HG03378 (cell line): ENCODE measurements at regions not wholly inside any gene's neighbourhood (a gene's known extent, or its start where the extent isn't known, plus 50 kb on each side); places are given as distances from the start of the nearest gene placed in this dataset.
"Not testable (repeated sequence)": the region's sequence is repeated elsewhere in the genome, so short reads cannot be mapped to it uniquely, and the experiment has no call there.

Experiments used
- ATAC-seq: cut with Tn5 transposase; IDR thresholded peaks from one replicate; pipeline ENCODE4 v1.9.1; 2021; ENCODE audit warnings: mild to moderate bottlenecking, moderate library complexity; ENCODE audit not compliant: unreplicated experiment

DNA sequence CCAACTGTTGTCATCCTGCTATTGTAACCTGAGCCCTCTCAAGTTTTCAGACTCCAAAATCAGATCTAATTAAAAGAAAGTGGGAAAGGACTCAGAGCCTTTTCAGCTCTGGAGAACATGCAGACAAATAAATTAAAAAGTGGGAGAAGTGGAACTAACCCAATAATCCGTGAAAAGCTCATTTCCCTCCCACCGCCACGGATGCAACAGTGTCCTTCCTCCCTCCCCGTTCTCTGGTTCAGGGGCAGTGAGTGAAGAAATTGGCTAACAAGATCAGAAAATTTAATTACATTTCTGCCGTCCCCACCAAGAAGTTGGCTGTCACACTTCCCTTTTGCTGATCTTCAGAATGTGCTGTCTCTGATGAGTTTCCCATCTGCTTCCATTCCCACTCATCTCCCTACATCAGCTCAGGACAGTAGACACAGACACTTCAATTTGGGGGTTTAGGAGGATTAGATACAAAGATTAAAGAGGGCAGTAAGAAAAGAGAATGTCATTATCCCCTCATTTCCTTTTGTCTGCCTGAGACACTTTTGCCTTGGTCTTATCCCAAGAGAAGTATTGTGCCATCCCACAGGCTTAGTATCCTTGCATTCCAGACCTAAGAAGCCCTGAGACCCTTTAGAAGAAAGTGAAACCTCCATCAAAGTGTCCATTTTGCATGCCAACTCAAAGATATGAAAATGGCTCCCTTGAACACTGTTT lies 335.7 kb upstream of the PPP2R3A start:
- no peak for ATAC-seq

DNA sequence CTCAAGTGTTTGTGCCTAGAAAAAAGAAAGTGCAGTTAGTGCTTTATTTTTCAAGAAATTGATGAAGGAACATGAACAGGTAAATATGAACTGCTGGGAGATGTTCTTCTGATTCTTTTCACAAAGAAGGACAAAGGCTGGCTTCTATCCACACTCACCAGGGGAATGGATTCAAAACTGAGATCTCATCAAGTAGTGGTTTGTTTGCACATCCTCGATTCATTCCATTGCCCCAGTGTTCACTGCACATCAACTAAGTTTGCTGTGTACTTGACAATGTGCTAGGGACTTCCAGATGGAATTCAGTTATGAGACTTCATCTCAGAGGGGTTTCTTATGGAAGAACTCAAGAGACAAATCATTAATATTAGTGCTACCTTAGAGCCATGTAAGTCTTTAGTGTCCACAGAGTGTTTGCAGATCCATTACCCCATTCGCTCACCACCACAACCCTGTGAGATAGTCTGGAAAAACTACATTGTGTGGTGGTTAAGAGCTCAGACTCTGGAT lies 332.9 kb upstream of the PPP2R3A start:
- no peak for ATAC-seq

DNA sequence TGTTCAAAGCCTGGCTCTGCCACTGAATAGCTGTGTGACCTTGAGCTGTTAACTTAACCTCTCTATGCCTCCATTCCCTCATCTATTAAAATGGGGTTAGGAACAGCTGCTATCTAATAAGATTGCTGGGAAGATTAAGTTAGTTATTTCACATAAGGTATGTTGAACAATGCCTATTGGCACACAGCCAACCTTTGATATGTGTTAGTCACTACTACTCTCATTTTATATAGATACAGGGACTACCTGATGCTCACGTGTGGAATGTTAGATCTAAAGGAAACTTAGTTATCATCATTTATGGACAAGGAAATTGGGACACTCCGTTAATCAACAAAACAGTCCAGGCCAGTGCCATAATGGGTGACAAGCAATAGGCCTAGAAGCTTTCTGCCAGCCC lies 332.4 kb upstream of the PPP2R3A start:
- no peak for ATAC-seq

DNA sequence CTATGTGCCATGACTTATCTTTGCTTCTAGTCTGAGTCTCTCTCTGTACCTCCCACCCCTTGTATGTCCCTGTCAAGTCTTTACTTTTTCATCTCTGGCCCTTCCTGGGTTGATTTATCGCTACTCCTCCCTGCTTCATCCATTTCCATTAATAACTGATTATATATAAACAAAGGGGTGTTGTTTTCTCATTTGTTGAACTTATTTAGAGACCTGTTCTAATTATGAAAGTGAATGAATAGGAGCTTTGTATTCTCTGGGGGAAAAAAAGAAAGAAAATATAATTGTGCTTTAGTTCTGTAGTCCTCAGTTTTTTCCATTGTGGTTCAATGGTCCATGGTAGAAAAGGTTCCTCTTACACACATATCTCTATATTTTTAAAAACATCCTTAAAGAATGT lies 328.9 kb upstream of the PPP2R3A start:
- ATAC-seq = no peak

DNA sequence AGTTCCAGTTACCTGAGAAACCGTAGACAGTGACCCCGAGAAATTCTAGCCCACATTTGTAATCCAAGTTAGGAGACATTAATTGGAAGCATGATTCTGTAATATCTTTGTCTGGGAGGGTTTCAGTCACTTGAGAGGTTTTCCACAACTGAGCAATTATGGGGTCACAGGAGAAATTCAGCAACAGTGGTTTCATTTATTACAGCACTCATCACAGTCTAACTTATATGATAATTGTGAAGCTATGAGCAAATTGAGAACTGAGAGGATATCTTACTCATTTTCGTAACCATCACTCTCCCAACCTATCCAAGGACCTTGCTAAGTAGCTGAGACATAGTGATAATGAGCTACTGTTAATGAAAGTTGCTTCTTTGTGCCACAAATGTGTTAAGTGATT lies 328.5 kb upstream of the PPP2R3A start:
- no peak for ATAC-seq

DNA sequence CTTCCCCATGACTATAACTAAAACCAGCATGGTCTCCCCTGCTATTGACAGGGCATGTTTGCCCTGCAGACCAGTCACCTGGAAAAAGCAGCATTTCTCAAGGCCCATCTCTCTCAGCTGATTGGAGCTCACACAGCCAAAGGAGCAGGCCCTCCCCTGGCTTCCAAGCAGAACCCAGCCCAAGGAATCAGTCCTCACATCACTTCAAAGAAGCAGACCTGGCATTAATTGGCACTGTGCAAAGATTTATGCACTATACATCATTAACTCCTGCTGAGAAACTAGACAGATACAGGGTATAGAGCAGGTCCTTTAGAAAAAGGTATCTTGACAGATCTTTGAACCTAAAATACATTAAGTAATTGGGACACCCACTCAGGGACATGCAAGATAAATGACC lies 323.8 kb upstream of the PPP2R3A start:
- ATAC-seq = no peak

DNA sequence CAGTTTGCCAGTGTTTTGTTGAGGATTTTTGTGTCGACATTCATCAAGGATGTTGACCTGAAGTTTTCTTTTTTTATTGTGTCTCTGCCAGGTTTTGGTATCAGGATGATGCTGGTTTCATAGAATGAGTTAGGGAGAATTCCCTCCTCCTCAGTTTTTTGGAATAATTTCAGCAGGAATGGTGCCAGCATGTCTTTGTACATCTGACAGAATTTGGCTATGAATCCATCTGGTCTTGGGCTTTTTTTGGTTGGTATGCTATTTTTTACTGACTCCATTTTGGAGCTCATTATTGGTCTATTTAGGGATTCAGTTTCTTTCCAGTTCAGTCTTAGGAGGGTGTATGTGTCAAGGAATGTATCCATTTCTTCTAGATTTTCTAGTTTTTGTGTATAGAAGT lies 320.0 kb upstream of the PPP2R3A start:
- no peak for ATAC-seq

DNA sequence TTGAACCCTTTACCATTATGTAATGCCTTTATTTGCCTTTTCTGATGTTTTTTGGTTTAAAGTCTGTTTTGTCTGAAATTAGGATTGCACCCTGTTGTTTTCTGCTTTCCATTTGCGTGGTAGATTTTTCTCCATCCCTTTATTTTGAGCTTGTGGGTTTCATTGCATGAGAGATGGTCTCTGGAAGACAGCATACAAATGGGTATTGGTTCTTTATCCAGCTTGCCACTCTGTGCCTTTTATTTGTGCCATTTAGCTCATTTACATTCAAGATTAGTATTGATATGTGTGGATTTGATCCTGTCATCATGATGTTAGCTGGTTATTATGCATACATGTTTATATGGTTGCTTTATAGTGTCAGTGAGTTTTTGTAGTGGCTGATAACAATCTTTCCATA lies 318.7 kb upstream of the PPP2R3A start:
- no peak for ATAC-seq

DNA sequence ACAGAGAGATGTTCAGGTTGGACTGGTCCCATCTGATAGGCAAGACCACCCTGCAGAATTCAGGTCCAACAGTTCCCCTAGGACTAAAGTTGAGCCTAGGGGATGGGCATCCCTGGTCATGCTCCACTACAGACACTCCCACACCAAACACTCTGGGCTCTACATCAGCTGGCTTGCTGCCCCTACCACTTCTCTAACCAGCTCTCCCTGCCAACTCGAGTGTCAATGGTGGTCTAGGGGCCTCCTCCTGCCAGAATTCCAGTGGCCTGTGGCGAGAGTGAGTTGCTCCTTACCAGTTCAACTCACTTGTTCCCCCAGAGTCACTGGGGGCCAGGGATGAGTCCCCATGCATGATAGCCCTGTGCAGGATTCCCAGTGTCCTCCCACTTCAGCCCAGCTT lies 316.2 kb upstream of the PPP2R3A start:
- ATAC-seq = no peak

DNA sequence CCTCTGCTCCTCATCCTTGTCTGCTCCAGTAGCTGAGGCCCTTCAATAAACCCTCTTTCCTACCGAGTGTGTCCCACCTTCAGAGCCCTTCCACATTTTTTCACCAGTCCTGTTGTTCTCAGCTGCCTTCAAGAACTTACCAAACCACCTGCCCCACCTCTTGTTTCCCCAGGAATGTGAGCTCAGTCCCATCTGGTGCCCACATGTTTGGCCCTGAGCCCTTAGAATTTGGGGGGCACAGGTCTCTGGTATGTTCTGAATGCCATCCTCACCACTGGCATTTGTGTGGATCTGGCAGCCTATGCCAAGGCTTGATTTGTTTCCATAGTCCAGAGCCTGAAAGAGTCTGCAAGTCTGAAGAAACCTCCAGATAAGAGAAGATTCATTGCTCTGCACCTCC lies 315.2 kb upstream of the PPP2R3A start:
- ATAC-seq = no peak

DNA sequence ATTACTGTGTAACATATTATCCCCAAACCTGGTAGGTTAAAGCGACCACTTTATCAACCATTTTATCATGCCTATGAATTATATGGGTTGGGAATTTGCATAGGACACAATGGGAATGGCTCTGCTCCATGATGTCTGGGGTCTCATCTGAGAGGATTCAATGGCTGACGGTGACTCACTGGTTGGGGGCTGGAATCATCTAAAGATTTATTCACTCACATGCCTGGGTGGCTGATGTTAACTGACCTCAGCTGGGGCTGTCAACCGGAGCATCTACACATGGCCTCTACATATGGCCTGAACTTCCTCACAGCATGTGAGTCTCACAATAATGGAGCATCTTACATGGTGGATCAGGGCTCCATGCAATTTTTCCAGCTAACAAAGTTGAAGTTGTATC lies 313.1 kb upstream of the PPP2R3A start:
- ATAC-seq = no peak

DNA sequence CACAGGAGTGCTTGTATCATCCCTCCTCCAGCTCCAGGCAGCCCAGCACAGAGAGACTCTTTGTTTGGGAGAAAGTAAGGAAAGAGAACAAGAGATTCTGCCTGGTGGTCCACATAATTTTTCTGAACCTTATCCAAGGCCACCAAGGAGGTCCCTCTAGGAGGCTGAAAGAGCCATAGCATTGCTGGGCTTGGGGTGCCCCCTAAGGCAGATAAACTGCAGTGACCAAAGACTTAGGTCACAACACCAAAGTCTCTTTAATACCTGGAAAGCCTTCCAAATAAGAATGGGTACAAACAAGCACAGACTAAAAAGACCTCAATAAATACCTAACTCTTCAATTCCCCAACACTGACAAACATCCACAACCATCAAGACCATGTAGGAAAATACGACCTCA lies 310.2 kb upstream of the PPP2R3A start:
- no peak for ATAC-seq

DNA sequence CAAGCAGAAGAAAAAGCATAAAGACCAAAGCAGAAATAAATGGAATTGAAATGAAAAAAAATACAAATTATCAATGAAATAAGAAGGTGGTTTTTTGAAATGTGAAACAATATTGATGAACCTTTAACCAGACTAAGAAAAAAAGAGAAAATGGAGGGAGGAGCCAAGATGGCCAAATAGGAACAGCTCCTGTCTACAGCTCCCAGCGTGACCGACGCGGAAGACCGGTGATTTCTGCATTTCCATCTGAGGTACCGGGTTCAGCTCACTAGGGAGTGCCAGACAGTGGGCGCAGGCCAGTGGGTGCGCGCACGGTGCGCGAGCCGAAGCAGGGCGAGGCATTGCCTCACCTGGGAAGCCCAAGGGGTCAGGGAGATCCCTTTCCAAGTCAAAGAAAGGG lies 307.1 kb upstream of the PPP2R3A start:
- ATAC-seq = not testable (repeated sequence)

DNA sequence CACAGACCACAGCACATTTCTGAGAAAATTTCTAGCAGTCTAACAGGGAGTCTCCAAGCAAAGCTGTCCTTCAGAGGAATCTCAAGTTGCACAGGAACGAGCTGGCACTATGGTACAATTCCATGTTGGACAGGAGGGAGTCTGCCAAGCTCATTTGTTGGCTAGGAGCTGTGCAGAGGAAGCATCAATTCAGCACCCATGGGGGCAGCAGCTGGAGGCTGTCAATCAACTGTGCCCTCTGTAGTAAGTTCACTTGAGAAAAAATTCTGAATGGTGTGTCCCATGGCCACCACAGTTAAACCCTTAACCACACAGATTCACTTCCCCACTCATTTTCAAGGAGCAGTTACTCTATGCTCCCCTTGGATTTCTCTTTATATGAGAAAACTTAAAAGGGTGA lies 298.5 kb upstream of the PPP2R3A start:
- no peak for ATAC-seq

DNA sequence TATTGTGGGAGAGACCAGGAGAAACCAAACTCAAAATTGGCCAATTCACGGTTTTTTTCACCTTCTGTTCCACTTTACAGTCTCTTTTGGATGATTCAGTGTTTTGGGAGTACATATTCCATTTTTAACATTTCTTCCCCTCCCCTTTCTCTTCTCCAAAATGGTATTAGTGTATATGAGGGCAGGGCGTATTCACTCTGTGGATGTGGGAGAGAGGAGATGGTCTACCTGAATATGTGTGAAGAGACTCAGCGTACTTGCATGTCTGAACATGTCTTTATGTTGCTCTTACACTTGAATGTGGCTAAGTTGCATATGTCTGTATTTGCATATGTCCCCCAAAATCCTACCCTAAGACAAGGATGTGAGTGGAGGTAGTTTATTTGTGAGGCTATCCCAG lies 291.0 kb upstream of the PPP2R3A start:
- ATAC-seq = no peak

DNA sequence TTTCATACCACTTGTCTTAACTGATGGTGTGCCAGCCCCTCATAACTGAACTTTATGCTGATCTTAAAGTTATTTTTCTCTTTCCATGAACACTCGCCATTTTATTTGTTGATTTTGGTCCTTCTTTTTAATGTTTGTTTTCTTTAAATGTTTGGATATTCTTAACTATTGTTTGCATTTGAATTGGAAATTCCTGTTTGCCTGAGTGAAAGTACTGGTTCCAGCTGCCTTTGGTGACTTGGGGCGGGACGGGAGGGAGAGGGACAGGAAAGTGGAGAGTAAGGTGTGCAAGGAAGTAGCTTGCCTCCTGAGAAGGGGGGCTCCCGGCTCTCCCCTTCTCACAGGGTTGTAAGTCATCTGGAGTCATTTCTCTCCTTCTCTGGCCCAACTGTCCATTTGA lies 287.1 kb upstream of the PPP2R3A start:
- no peak for ATAC-seq

DNA sequence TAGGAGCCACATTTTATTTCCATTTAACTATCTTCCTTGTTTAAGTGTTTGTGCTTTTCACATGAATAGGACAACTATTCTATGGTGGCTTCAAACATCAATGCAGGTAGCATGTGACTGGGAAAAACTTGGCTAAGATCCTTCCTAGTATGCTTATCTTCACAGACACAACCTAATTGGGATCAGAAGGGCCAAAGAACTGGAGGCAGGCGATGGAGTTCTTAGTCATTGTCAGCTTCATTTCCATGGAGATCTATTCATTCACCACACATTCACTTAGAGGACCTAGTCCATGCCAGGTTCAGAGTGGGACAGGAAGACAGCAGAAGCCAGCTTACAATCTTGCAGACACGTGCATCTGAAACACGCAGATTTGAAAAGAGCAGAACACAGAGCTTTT lies 277.5 kb upstream of the PPP2R3A start:
- no peak for ATAC-seq

DNA sequence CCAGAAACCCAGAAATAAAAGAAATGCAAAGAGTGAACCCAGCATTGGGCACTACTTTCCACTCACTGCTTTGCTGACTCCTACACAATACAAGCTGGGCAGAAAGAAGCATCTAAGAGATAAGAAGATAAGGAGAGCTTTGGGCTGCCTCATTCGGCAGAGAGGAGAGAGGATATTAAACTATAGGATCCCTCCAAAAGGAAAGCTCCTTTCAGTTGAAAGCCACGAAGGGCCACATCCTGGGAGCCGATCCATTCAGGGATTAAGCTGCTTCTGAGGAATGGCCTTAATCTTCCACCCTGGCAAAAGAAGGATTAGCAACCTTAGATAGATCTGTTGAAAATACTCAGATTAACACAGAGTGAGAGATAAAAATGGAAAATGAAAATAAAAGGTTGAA lies 274.9 kb upstream of the PPP2R3A start:
- no peak for ATAC-seq

DNA sequence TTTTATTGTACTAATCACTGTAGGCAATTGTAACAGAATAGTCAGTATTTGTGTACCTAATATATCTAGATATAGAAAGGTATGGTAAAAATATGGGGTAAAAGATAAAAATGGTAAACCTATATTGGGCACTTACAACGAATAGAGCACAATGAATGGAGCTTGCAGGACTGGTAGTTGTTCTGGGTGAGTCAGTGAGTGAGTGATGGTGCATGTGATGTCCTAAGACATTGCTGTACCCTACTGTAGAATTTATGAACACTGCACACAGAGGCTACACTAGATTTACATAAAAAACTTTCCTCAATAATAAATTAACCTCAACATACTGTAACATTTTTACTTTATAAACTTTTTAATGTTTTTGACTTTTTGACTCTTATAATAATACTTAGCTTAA lies 274.3 kb upstream of the PPP2R3A start:
- no peak for ATAC-seq

DNA sequence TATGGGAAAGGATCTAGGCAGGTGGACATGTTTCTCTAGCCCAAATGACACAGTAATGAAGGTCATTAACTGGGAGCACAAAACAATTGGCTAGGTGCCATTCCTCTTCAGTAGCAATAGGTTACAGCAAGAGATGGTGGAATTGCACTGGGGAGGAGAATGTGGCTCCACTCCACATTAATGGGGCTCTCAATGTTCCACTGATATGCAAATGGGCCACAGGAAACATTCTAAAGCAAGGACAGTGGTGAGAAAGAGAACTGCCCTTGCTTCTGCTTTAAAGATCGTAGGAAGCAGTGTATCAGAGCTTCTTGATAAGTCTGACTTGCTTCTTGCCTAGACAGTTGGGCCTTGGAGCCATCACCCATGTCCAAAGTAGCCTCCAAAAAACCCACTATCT lies 271.4 kb upstream of the PPP2R3A start:
- no peak for ATAC-seq

DNA sequence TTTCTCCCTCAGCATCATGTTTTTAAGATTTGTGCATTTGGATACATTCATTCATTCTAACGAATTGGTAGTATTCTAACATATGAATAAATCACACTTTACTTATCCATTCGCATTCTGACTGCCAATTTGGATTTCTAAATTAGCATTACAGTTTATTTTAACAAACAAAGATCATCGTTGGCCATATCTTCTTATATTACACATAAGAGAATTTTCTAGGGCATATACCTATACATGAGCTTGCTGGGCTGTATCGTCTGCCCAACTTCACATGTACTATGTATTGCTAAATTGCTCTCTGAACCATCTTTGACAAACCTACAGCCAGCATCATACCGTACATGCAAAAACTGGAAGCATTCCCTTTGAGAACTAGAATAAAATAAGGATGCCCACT lies 265.8 kb upstream of the PPP2R3A start:
- no peak for ATAC-seq

DNA sequence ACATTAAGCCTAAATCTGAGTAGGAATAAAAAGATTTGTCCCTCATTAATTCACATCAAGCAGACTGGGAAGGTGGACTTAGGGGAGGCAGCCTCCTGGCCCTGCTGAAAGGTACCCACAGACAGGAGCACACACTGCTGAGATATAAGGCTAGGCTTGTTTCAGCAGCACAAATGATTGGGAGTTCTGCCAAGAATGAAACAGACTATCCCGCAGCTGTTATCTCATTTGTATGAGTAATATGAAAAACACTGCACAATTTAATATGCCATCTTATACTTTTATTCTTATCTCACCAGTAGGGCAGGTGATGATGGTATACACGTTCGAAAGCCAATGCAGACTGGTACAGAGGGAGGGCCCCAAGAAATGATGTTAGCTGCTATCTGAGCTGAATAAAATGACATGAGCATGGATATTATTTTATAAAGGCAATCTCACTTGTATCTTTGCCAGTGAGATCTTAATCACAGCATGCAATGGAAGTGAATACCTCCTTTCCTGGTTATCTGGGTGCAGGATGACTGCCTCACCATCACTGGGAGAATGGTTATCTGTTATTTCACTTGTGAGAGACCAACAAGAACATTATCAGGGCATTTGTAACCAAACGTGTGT lies 258.7 kb upstream of the PPP2R3A start:
- no peak for ATAC-seq

DNA sequence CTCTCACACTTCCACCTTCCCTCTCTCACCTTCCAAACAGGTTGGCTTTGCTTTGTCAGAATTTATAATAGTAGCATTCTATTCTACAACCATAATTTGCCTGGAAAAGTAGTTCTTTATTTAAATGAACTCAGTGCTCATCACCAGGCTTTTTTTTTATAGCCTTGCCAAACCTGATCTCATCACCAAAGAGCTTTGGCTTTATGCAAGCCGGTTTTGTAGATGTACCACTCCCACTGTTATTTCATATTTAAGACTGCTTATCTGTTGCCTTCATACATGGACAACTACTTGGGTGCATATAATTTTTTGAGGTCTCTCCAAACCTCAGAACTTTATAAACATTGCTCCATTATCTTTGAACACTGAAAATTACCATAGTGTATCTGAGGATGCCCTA lies 246.1 kb upstream of the PPP2R3A start:
- ATAC-seq = no peak
